Gastrocnemius medialis (tissue), 4 donors: ENCODE measurements at regions not wholly inside any gene's neighbourhood (a gene's known extent, or its start where the extent isn't known, plus 50 kb on each side); places are given as distances from the start of the nearest gene placed in this dataset.
"Not testable (repeated sequence)": the region's sequence is repeated elsewhere in the genome, so short reads cannot be mapped to it uniquely, and the experiment has no call there.

Source experiments
- CTCF ChIP-seq, 5 experiments: fragments of 450-650 bp in 3 of 5; fragments of 200-600 bp in 2 of 5; sonication (generic) in 2 of 5; IDR thresholded peaks in 4 of 5; conservative IDR thresholded peaks in 1 of 5; 1 replicate in 4 of 5; 2 replicates in 1 of 5; pipeline ENCODE4 v1.5.1; 2016 to 2019; ENCODE audit warnings: antibody characterized with exemption in 5 of 5, mild to moderate bottlenecking in 3 of 5, moderate library complexity in 3 of 5
- POLR2A ChIP-seq, 2 donors: fragments of 450-650 bp; IDR thresholded peaks; one replicate each; pipeline ENCODE4 v1.6.1; 2017; ENCODE audit warnings: antibody characterized with exemption in 2 of 2, mild to moderate bottlenecking in 2 of 2, moderate library complexity in 2 of 2

GRCh38 chr10:125588738-125589137, 94.2 kb downstream of the TEX36 start:
- TF ChIP-seq CTCF (IDR thresholded peaks at IDR 0.05 in 4 of 5, conservative IDR thresholded peaks at IDR 0.05 in 1 of 5); POLR2A (IDR thresholded peaks at IDR 0.05): not testable (repeated sequence)
